ENCODE measurements at regions not wholly inside any gene's neighbourhood (a gene's known extent, or its start where the extent isn't known, plus 50 kb on each side); places are given as distances from the start of the nearest gene placed in this dataset.
"Not testable (repeated sequence)": the region's sequence is repeated elsewhere in the genome, so short reads cannot be mapped to it uniquely, and the experiment has no call there.

DNA sequence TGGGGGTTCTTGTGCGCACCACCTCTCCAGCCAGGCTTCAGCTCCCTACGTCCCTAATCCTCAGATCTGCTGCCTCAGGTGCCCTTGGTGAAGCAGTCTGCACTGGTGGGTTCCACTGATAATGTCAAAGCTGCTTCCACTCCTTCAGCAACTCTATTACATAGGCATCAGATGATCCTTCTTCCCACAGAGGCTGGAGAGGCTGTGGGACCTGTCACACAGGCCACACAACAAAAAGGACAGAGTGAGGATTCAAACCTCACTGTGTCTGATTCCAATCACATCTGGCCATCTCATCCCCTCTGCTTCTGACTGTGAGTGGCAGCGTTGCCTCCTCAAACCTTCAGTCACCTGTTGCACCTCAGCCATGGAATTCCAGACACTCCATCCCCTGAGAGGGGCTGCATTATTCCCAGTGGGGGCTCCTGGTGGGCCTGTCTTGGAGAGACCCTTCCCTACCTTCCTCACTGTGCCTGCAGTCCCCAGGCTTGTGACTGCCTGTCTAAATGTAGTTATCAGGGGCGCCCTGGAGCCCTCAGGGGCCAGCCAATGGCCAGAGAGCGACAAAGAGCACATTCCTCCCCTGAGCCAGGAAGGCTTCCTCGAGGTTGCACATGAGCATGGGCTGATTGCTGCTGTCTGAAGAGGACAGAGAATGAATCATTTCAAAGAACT, 211.4 kb upstream of the ECI2 start:
- no peak for DNase-seq

DNA sequence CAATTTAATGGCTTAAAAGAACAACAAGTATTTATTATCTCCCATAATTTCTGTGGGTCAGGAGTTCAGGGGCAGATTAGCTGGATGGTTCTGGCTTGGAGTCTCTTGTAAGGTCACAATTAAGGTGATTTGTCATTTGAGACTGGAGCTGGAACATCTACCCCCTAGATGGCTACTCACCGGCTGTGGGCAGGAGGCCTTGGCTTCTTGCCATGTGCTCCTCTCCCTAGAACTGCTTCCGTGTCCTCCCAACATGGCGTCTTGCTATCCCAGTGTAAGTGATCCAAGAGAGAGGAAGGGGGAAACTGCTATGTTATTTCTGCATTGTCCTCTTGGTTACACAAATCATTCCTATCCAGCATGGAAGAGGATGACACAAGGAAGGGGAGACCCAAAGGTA, 210.2 kb upstream of the ECI2 start:
- no peak for DNase-seq

DNA sequence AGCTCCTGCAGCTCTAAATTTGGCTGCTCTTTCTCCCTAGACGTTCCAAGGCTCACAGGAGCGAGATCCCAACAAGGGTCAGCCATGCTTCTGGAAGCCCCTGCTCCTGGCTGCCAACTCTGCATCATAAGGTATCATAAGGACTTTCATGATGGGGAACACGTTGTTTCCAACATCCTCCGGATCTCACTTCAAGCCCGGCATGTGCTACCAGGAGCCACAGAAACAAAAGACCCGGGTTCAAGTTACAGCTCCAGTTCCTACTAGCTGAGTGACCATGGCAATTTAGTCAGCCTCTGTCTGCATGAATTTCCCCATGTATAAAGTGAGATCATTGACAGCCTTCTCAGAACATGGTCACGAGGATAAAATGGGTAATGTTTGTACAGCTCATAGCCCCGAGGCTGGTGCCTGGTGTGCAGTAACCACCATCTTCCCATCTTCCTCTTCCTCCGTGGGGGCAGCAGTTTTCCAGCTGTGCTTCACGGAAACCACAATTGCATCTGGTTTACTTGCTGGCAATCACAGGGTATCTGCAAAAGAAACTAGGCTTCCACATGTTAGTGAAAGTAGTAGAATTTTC, 209.0 kb upstream of the ECI2 start:
- no peak for DNase-seq

GRCh38 chr6:4342407-4343137, 207.2 kb upstream of the ECI2 start:
- no peak for DNase-seq

- no peak for DNase-seq
These were observed 205.9 kb upstream of the ECI2 start for GRCh38 chr6:4341078-4341797.

DNA sequence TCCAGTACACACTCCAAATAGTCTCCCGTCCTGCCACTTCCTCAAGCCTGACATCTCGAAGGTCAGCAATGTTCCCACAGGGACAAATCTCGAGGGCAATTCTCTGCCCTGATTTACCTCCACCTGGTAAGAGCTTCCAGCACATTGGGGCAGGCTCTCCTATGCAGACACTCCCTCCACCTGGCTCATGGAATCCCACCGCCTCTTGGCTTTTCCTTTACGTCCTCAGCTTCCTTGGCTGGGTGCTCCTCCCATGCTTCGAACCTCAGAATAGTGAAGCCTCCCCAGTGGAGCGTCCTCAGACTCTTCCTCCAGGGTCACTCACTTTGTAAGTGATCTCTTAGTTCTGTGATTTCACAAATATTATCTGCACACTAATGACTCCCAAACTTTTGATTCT, 205.2 kb upstream of the ECI2 start:
- DNase-seq, result no peak

GRCh38 chr6:4338884-4339283, 203.5 kb upstream of the ECI2 start:
- DNase-seq, result no peak

DNA sequence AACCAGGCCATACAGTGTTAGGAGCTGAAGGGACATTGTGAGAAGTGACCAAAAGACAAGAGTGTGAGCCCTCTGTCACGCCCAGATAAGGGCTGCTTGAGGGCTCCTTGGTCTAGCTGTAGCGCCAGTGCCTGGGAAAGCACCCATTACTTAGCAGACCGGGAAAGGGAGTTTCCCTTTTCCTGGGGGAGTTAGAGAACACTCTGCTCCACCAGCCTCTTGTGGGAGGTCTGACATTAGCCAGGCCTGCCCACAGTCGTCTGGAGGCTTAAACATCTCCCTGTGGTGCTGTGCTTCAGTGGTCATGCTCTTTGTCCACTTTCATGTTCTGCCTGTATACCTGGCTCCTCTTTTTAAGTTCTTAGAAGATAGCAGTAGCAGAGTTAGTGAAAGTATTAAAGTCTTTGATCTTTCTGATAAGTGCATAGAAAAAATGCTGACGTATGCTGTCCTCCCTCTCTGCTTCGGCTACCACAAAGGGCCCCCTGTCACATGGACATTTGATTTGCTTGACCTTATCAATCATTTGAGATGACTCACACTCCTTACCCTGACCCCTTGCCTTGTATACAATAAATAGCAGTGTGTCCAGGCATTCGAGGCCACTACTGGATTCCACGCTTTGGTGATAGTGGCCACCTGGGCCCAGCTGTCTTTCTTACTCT, 201.5 kb upstream of the ECI2 start:
- DNase-seq, result no peak

DNA sequence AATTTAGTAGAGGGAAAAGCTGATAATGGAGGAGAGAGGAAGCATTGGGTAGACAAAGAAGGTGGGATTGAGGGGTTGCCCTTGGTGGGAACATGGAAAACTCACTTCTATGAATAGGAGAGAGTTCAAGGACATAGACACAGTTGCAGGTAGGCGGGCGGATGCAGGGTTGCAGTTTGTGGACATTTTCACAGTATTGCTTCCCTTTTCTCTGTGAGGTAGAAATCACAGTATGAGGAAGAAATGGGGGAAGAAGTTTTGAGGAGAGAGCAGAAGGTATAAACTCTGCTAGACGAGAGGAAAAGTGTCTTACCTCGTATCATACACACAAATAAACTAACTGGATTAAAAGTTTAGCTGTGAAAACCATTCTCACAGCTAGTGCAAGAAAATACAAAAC, 200.7 kb upstream of the ECI2 start:
- DNase-seq, result no peak

DNA sequence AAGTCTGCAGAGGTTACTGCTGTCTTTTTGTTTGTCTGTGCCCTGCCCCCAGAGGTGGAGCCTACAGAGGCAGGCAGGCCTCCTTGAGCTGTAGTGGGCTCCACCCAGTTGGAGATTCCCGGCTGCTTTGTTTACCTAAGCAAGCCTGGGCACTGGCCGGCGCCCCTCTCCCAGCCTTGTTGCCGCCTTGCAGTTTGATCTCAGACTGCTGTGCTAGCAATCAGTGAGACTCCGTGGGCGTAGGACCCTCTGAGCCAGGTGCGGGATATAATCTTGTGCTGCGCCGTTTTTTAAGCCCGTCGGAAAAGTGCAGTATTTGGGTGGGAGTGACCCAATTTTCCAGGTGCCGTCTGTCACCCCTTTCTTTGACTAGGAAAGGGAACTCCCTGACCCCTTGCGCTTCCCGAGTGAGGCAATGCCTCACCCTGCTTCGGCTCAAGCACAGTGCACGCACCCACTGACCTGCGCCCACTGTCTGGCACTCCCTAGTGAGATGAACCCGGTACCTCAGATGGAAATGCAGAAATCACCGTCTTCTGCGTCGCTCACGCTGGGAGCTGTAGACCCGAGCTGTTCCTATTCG, 198.9 kb upstream of the ECI2 start:
- not testable (repeated sequence) for DNase-seq

GRCh38 chr6:4327841-4328240, 192.5 kb upstream of the ECI2 start:
- no peak for DNase-seq

DNA sequence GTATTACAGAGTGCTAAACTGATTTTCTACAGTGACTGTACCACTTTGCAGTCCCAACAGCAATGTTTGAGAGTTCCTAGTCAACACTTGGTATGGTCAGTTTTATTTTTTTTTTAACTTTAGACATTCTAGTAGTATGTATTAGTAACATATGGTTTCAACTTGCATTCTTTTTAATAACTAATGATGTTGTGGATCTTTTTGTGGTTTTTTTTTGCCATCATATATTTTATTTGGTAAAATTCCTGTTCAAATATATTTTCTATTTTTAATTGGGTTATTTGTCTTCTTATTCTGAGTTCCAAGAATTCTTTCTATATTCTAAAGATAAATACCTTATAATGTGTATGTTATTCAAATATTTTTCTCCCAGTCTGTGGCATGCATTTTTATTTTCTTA, 189.4 kb upstream of the ECI2 start:
- DNase-seq, result no peak

DNA sequence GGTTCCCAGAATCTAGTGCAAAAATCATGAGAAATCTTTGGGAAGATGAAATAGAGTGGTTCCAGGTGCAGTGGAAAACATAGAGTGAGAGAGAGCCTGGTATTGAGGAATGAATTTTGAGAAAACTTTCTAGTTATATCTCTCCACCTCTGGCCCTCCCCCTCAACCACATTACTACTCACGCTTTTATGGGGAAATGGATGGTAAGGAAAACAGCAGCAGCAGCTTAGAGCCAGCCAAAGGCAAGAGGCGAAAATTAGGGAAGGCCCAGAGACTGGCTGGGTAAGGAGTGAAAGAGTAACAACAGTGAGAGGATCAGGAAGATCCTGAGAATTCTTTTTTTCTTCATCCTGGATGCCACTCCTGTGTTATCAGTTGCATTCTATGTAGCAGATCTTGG, 187.9 kb upstream of the ECI2 start:
- no peak for DNase-seq

DNA sequence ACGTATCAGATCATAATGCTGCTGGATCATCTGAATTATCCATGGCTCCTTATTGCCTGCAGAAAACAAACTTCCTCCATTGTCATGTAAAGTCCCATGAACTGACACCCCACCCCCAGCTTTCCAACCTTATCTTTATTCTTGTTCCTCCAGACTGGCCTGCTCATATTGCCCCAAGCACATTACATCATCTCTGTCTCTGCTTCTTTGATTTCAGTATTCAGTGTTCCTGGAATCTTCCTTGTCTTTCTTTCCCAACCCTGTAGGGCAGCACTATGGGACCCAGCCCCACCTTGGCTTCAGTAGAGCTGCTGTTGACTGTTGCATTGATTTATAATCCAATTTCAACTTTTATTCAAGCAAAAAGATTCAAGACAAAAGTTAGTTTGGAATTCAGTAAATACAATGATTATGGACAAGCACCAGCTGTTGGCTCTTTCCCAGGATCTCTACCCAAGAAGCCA, 187.5 kb upstream of the ECI2 start:
- DNase-seq, result no peak

DNA sequence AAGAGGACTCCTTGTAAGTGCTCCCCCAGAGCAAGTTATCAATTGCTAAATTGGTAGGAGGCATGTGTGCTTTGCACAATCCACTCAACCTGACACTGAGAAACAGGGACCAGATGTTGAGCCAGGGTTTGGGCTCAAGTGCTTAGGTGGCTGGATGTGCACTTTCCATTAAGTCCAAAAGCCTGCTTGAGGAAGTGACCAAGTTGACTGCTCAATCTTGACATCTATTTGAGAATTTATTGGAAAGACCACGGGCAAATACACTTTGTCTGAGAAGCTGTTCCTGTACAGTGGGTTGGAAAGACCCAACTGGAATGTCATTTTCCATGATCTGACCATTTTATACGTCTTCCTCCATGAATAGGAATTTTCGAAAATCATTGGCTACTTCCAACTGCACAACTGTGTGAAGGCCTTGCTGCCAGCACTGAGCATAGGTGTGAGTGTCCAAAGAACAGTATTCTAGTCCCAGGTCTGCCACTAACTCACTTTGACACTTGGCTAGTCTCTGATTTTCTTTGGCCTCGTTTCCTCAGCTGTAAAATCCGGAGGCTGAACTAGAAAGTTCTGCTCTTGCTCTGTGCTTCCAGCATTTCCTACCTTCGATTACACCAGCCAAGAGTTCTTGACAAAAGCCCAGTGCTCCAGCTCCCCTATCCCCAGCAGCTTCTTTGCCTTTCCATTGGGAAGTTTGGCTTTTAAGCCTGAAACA, 186.9 kb upstream of the ECI2 start:
- no peak for DNase-seq

DNA sequence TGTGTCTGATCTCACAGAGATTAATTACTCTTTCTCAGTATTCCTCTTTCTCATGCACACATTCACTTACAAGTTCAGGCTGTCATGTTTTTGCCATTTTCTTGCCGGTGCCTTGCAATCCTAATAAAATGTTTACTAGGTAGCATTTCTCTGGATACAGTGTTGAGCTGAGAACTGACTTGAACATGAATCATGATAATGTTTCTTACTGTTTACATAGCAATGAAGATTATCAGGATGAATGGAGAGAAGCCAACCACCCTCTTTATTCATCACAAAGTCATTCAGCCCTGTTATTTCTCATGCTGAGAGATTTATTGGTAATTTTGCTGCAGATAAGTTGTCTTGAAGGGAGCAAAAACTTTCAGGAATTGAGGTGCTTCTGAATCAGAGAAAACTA, 185.5 kb upstream of the ECI2 start:
- no peak for DNase-seq

GRCh38 chr6:4319981-4320683, 184.8 kb upstream of the ECI2 start:
- DNase-seq, result no peak

DNA sequence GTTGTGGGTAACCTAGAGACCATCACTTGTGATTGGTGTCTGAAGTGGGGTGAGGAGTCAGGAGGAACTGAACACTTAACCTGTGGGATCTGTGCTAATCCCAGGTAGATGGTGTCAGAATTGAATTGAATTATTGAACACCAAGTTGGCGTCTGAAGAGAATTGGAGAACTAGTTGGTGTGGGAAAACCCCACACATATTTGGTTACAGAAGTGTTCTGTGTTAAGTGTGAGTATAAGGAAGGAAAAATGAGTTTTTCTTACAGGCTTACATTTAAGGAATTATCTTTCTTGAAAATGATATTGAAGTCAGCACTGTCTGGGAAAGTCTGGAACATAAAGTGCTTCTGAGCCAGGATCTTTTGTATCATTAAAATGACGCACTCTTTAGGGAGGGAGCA, 182.9 kb upstream of the ECI2 start:
- no peak for DNase-seq

DNA sequence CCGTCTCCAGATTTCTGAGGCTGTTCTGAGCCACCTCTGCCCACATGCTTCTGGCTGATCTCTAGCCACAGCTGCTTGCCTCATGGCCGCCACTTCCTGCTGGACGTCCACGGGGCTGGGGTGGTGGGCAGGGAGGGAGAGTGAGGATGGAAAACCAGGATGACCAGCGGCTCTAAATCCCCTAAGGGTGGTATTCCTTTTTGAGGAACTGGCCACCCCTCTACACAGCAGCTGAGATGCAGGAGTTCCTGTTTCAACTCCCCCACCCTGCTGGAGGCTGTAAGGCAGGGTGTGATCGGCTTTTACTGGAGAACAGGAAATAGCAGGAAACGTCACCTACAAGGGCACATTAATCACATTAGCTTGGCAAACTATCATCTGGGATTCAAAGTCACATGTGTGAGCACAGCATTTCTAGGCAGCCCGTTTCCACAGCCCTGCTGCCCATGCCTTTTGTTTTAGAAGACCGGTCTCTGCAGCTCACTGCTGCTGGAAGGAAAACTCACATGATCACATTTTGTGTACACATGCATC, 181.6 kb upstream of the ECI2 start:
- DNase-seq, result peak; percentile 15

DNA sequence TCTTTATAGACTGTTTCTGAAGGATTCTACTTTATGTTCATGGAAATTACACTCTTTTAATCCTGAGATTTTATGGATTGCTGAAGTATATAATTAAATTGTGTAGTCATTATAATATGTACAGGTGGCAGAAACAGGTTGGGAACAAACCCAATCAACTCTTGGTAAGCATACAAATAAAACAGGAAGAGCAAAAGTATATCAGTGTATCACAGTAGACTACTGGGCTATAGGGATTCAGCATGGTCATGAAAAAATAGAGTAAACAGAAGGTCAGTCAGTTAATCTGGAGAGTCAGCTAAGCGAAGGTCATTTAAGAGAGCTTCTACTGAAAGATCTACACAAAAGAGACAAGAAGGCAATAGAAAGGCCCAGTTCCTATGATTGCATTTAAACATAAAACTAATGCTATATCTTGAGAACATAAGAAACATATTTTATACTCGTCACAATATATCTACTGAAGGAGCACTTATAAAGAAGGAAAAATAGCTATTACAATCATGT, 178.9 kb upstream of the ECI2 start:
- DNase-seq, result no peak
